ENCODE measurements at regions not wholly inside any gene's neighbourhood (a gene's known extent, or its start where the extent isn't known, plus 50 kb on each side); places are given as distances from the start of the nearest gene placed in this dataset.
"Not testable (repeated sequence)": the region's sequence is repeated elsewhere in the genome, so short reads cannot be mapped to it uniquely, and the experiment has no call there.

GRCh38 chr1:59204001-59204400, 92.9 kb upstream of the FGGY start:
- peak; percentile 9 for TF ChIP-seq CTCF (IDR thresholded peaks at IDR 0.05; ENCODE audit: insufficient read depth, low read length)
- peak; percentile 82 for DNase-seq (ENCODE audit: low read depth)
- no peak overlapping the region for H3K4me3 ChIP-seq (ENCODE audit: low read depth, low read length)

GRCh38 chr1:59206616-59207015, 90.3 kb upstream of the FGGY start:
- H3K4me3 ChIP-seq (ENCODE audit: low read depth, low read length); DNase-seq (ENCODE audit: low read depth): not testable (repeated sequence)

GRCh38 chr1:59210430-59210829, 86.5 kb upstream of the FGGY start:
- H3K4me3 ChIP-seq (ENCODE audit: low read depth, low read length); DNase-seq (ENCODE audit: low read depth): not testable (repeated sequence)

GRCh38 chr1:59212706-59213105, 84.2 kb upstream of the FGGY start:
- DNase-seq (ENCODE audit: low read depth) = no peak

GRCh38 chr1:59214248-59215208, 82.4 kb upstream of the FGGY start:
- no peak for TF ChIP-seq CTCF (IDR thresholded peaks at IDR 0.05; ENCODE audit: insufficient read depth, low read length)
- no peak for DNase-seq (ENCODE audit: low read depth)
- H3K4me3 ChIP-seq (ENCODE audit: low read depth, low read length) = no peak overlapping the region

More at GRCh38 chr1:59212706-59213105, 84.2 kb upstream of the FGGY start:
- no peak overlapping the region for H3K4me3 ChIP-seq (ENCODE audit: low read depth, low read length)
- no peak for TF ChIP-seq CTCF (IDR thresholded peaks at IDR 0.05; ENCODE audit: insufficient read depth, low read length)

- no peak overlapping the region for H3K4me3 ChIP-seq (ENCODE audit: low read depth, low read length)
- DNase-seq (ENCODE audit: low read depth) = no peak
- TF ChIP-seq CTCF (IDR thresholded peaks at IDR 0.05; ENCODE audit: insufficient read depth, low read length) = no peak
Observed at GRCh38 chr1:59215766-59216291, 81.1 kb upstream of the FGGY start.

GRCh38 chr1:59217439-59217838, 79.5 kb upstream of the FGGY start:
- not testable (repeated sequence) for DNase-seq (ENCODE audit: low read depth)

GRCh38 chr1:59218521-59219236, 78.2 kb upstream of the FGGY start:
- no peak for TF ChIP-seq CTCF (IDR thresholded peaks at IDR 0.05; ENCODE audit: insufficient read depth, low read length)
- no peak overlapping the region for H3K4me3 ChIP-seq (ENCODE audit: low read depth, low read length)
- no peak for DNase-seq (ENCODE audit: low read depth)

More at GRCh38 chr1:59217439-59217838, 79.5 kb upstream of the FGGY start:
- not testable (repeated sequence) for H3K4me3 ChIP-seq (ENCODE audit: low read depth, low read length)

Data from fibroblast of the aortic adventitia (primary cell).